A172 (cell line): ENCODE measurements at regions not wholly inside any gene's neighbourhood (a gene's known extent, or its start where the extent isn't known, plus 50 kb on each side); places are given as distances from the start of the nearest gene placed in this dataset.
"Not testable (repeated sequence)": the region's sequence is repeated elsewhere in the genome, so short reads cannot be mapped to it uniquely, and the experiment has no call there.

Experiments used
- DNase-seq: peaks from one replicate; pipeline ENCODE4 v3.0.0-alpha.2; 2015; ENCODE audit warnings: low spot score

DNA sequence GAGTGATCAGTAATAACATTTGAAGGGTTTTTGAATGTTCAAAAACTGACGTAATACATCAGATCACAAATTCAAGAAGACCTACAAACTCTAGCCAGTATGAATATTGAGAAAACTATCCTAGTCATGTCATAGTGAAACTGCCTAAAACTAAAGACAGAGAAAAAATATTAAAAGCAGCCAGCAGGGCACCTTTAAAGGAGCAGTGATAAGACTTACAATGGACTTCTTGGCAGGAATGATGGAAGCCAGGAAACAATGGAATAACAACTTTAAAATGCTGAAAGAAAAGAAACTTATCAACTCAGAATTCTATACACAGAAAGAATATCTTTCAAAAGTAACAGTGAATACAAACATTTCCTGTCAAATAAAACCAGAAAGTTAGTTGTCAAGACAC, 78.3 kb upstream of the CTBP2 start:
- peak; percentile 6 for DNase-seq

GRCh38 chr10:125236091-125236490, 75.7 kb upstream of the CTBP2 start:
- no peak for DNase-seq

DNA sequence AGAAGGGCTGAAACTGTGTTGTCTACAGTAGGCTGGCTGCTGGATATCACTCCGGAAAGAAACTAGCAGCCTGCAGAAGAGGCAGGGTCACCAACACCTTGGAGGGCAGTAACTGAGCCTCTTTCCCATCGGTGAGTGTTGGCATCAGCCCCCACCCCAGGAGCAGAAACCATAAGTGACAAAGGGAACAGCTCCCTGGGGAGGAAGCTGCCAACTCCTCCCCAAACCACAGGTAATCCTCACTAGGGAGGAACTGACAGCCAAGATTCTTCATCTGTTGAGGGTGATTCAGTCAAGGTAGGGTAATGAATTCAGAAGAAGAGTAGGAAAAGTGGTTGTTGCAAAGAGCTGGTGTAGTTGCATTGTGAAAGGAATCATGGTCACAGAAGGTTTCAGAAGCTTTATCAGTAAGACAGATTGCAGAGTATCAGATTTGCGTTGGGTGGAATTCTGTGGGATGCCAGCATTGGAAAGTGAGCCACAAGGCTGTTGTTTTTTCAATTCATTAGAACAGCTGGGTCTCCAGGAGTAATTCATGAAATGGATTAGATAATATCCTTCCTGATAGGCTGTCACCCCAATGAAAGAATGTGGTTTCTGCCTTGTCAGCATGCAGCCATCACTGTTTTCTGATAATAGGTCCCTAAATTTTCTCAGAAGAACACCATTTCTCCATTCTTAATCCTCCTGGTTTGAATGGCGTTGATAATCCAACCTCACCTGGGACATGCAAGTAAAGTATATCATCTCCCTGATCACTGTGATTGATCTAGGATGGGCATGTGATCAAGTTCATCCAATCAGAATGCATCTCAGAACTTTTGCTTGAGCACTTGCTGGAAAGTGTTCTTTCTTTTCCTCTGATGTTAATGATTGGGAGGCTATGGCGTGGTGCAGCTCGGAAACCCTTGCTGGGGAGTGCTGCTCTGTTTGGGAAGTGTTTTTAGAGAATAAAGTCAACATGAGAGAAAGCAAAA, 75.0 kb upstream of the CTBP2 start:
- no peak for DNase-seq

DNA sequence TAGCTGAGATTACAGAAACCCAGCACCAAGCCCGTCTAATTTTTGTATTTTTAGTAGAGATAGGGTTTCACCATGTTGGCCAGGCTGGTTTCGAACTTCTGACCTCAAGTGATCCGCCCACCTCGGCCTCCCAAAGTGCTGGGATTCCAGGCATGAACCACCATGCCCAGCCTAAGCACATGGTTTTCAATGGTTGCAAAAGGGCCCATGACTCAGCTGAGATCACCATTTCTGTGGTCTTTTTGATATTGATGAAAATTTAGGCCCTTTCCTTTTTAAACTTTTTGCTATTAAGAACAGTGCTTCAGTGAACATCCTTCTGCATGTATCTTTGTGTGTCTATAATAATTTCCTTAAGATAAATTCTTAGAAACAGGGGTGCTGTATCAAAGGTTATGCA, 74.2 kb upstream of the CTBP2 start:
- not testable (repeated sequence) for DNase-seq

DNA sequence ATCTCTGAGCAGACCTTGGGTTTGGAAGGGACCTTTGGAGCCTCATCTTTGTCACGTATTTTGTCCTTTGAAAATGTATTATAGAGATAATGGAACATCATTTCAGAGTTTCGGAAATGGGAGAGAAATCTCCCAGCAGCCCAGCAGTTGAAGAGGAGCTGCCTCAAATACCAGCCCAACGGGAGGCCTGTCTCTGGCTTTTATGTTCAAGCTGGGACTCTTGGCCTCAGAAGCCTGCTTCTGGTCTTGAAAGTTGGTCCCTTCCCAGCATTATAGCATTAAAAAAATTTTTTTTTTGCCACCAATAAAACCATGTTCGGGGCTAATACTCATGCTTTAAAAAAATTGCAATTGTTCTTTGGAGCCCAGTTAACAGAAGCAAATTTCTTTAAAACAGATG, 73.4 kb upstream of the CTBP2 start:
- DNase-seq = no peak

DNA sequence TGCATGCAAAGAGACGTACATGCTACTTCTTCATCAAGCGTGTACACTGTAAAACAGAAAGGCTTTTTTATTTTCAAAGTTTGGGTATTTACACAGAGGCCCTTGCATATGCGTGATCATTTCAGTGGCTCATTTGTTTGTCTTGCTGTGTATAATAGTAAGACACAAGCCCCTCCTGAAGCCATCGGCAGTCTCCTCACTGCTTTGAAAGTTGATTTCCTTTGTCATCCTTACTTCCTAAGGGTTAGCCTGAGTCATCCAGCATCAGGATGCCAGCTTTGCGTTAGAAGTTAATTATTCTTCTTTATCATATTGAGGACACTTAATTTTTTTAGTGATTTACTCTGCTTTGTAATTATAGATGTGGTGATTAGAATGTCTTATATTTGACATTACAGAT, 72.5 kb upstream of the CTBP2 start:
- peak; percentile 8 for DNase-seq

DNA sequence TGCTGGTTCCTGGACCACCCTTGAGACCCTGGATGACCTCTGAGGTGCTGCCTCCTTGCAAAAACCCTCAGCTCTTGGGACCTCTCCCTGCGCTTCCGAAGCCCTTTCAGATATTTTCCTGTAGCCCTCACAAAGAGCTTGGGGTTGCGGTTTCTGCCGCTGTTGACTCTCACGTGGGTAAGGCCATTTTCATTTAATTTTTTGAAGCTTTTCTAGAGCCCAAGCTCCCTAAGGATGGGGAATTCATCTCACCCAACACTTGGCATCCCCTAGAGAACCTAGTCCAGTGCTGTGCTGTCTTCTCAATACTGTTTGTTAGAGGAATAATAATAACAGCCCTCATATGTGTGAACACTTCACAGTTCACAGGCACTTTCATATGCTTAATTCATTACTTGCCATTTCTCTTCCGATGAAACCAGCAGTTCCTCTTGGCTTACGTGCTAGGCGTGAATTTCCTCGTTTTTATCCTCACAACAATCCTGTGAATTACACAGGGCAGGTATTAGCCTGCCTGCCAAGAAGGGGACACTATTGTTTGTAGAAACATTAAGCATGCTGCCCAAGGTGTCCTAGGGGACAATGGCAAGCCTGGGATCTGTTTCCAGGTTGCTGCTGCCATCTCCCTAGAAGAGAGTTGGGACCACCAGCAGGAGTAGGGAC, 71.6 kb upstream of the CTBP2 start:
- DNase-seq = no peak

DNA sequence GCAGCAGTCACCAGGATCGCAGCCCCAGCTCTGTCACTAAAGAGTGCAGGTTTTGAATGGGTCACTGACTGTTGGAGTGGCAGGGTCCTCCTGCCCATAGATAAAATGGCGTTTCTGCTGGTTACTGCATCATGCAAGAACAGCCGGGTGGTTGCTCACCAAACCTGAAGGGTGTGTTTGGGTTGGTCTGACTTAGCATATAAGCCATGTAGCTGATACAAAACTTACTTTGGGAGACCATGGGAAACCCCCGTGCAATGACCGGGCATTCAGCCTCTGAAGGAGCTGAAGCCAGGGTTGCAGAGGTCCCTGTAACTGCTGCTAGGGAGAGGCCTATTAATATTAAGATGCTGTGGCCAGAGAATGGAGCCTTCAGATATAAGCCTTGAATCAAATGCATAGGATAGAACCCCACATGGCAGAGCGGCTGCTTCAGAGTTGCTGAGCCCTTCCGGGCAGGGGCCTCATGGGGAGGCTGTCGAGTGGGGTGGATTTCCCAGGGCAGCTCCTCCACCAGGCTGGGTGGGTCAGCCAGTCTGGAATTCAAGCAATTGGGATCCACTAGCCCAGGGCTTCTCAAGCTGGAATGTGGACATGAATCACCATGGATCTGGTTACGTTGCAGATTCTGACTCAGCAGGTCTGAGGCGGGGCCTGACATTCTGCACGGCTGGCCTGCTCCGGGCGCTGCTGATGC, 70.9 kb upstream of the CTBP2 start:
- DNase-seq = peak; percentile 88

GRCh38 chr10:125230251-125230650, 69.9 kb upstream of the CTBP2 start:
- DNase-seq = no peak

- not testable (repeated sequence) for DNase-seq
These were observed 68.0 kb upstream of the CTBP2 start for GRCh38 chr10:125228245-125228940.

GRCh38 chr10:125227546-125227945, 67.2 kb upstream of the CTBP2 start:
- no peak for DNase-seq

- no peak for DNase-seq
These were observed 66.5 kb upstream of the CTBP2 start for GRCh38 chr10:125226823-125227222.

DNA sequence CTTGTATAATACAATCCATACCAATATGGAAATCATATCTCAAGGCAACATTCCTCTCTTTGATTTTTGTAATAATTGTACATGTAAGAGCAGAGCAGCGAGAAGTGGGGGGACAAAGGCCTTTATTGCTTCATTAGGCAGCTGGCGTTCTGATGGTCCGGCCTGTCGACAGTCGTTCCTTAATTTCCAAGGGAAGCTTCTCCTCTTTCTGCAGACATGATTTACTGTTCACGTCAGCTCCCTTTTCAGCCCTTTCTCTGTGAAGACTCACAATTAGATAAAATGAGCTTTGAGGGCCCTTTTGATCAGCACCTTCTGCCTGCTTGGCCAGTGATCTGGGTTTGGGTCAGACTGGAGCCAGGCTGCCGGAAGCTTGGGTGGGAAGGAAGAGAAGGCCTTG, 65.6 kb upstream of the CTBP2 start:
- no peak for DNase-seq

GRCh38 chr10:125225051-125225450, 64.7 kb upstream of the CTBP2 start:
- no peak for DNase-seq

DNA sequence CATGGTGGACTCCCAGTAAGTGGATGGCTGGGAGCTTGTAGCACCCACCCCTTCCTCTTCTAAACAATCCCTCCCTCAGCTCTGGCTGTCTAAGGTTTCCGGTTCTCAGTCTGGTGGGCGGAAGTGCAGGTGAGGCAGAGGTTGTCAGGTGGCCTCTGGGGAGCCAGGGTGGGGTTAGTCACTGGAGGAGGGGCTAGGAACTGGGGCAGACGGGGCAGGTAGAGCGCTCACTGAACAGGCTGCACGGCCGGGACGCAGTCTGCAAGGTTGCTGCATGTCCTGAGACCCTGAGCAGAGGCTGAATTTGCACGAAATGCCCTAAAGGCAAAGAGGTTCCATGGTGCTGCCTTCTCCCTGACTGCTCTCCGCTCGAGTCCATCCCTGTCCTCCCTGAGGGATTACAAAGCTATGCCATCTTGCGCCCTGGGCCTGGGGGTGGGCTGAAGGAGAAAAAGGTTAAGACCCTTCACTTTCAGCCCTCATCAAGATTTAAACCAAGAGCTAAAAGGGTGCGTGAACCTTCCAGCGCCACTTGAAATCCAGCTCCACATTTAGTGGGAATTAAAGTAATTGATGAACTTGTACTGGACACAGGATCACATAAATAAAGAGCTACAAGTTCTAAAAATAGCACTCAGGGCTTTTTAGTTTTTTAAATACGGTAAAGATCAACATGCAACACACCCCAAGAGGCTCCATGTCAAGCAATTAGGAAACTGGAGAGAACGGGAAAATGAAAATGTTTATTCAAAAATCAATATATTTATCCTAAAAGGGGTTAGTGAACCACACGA, 62.3 kb upstream of the CTBP2 start:
- DNase-seq = no peak

DNA sequence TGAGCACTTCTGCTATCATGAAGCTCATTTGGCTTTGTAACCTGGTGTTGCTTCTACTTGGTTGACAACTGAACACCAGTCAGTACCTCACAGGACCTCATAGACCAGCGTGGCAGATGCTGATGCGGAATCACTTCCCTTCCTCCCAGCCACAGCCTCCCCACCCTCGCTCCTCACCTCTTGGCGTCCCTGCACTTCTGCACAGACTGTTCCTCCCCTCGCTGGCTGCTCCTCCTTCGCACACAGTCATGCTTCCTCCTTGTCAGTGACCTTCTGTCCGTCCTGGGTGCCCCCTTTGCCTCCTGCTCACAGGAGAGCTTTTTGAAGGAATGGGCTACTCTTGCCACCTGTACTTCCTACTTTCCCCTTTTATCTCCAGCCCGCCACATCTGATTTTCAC, 61.4 kb upstream of the CTBP2 start:
- no peak for DNase-seq

DNA sequence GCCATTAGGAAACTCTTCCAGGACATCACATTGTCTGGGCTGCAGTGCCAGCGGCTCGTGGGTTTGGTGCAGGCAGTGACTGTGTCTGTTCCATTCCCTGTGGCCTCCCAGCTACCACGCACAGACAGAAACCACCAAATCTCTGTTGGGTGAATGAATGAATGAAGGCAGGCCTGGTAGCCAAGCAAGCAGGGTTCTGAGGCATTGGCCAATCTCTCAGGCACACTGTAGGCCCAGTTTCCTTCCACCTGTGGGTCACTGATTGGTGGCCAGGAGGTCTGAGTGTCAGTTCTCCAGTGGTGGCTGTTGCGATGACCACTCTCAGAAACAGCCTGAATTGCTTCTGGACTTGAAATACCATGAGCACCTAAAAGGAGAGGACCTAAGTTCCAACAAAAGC, 59.4 kb upstream of the CTBP2 start:
- no peak for DNase-seq

DNA sequence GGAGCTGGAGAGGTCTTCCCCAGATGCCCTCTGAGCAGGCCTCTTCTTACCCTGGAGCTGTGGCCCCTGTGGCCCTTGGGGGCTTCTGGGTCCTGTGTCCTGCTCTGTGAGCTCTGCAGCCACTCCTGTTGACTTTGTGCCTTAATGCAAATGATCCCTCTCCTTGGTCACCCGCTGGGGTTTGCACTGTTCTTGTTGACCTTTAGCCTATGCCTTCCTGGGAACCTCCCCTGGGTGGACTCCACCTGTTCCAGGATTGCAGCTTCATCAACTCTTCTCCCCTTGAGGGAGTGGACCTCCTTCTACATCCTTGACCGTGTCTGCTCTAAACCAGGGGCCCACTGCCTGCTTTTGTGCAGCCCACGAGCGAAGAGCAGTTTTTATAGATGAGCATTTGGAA, 58.6 kb upstream of the CTBP2 start:
- no peak for DNase-seq

DNA sequence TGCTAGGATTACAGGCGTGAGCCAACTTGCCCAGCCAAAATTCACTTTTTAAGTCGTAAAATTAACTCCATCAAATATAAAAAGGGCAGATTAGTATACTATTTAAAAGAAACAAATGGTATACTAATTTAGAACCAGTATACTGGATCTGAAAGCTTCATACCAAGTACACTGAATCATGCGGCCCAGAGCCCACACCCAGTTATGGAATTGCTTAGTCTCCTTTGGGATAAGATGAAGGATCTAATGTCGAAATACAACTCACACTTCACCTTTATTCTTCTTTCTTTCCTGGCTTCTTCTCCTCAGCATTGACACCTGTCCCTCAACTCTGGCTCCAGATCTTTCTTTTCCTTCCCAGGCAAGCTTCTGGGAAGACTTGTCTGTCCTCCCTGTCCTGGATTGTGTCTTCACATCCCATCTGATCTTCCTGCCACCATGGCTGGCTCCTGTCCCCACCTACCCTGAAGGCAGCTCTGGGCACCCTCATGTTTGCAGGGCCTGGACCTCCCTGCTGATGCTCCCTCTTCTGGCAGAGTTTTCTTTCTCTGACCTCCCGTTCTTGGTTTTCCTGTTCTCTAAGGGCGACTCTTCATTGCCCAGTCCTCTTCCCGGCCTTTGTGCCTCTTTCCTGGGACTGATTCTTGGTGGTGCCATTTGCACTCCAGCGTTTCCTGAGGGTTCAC, 57.8 kb upstream of the CTBP2 start:
- peak; percentile 4 for DNase-seq

- no peak for DNase-seq
These were observed 56.5 kb upstream of the CTBP2 start for GRCh38 chr10:125216861-125217260.

DNA sequence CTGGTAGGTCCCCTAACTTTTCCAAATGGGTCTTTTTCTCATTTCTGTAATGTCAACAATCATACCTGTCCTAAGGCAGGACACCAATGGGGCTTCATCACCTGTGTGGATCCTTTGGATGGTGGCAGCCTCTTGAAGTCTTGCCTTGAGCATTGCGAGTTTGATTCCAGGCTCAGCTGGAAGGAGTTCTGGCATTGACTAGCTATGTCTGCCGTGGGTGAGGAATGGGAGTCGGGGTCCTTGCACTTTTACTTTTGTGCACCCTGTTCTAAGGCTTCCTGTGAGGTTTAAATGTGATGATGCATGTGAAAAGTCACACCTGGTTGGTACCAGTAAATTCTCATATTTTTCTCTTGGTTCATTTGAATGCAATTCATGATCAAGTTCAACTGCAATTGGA, 55.9 kb upstream of the CTBP2 start:
- DNase-seq = no peak
